DND-41 (cell line): ENCODE measurements at regions not wholly inside any gene's neighbourhood (a gene's known extent, or its start where the extent isn't known, plus 50 kb on each side); places are given as distances from the start of the nearest gene placed in this dataset.
A peak's percentile ranks its signal among the peaks of the same experiment; 100 is the strongest.

ENCODE experiments used
- ATAC-seq: fragments of 200-7000 bp; cut with Tn5 transposase; 3 replicates; pipeline ENCODE4 v1.9.1; 2021; ENCODE audit warnings: low read depth; ENCODE audit not compliant: insufficient read depth
- DNase-seq: peaks from one replicate; pipeline ENCODE4 v3.0.0-alpha.2; 2020
- H2AFZ ChIP-seq: 2 replicates; pipeline ENCODE4 v1.6.0; 2012; ENCODE audit warnings: low read depth, low read length
- H3K27ac ChIP-seq: 2 replicates; pipeline ENCODE4 v1.5.1; 2012; ENCODE audit warnings: low read length, inconsistent platforms
- H3K27me3 ChIP-seq: fragments of 200-600 bp; sonication (generic); 2 replicates; pipeline ENCODE4 v1.6.0; 2012; ENCODE audit warnings: low read length, mild to moderate bottlenecking, inconsistent platforms; ENCODE audit not compliant: insufficient read depth, poor library complexity
- H3K36me3 ChIP-seq: 2 replicates; pipeline ENCODE4 v1.5.1; 2012; ENCODE audit warnings: low read length, inconsistent platforms; ENCODE audit not compliant: insufficient read depth
- H3K4me1 ChIP-seq: 2 replicates; pipeline ENCODE4 v1.5.1; 2012; ENCODE audit warnings: mild to moderate bottlenecking, low read length; ENCODE audit not compliant: insufficient read depth
- H3K4me2 ChIP-seq: 2 replicates; pipeline ENCODE4 v1.6.0; 2012; ENCODE audit warnings: mild to moderate bottlenecking, moderate library complexity, low read length, inconsistent platforms; ENCODE audit not compliant: insufficient read depth
- H3K4me3 ChIP-seq, 2 experiments: fragments of 200-600 bp in 1 of 2; shearing (Covaris generic) in 1 of 2; 2 replicates each; pipeline ENCODE4 v1.5.1; 2012 to 2016; ENCODE audit warnings: inconsistent platforms in 2 of 2, low read length in 2 of 2, mild to moderate bottlenecking in 2 of 2, low read depth in 1 of 2, moderate library complexity in 1 of 2
- H3K79me2 ChIP-seq: 2 replicates; pipeline ENCODE4 v1.6.0; 2012; ENCODE audit warnings: low read length, inconsistent platforms; ENCODE audit not compliant: insufficient read depth
- H3K9ac ChIP-seq: 2 replicates; pipeline ENCODE4 v1.6.0; 2012; ENCODE audit warnings: low read depth, mild to moderate bottlenecking, inconsistent platforms, low read length, moderate library complexity
- H3K9me3 ChIP-seq: 2 replicates; pipeline ENCODE4 v1.5.1; 2012; ENCODE audit warnings: low read length, moderate library complexity, mild to moderate bottlenecking, inconsistent platforms; ENCODE audit not compliant: insufficient read depth, severe bottlenecking
- H4K20me1 ChIP-seq: 2 replicates; pipeline ENCODE4 v1.6.0; 2012; ENCODE audit warnings: low read length; ENCODE audit not compliant: insufficient read depth
- EZH2 ChIP-seq: IDR thresholded peaks from 3 replicates; pipeline ENCODE4 v1.6.1; 2012; ENCODE audit warnings: borderline replicate concordance, low read depth, mild to moderate bottlenecking, moderate library complexity, low read length, inconsistent platforms; ENCODE audit not compliant: severe bottlenecking
- TF ChIP-seq, protein P1 (sequence below): IDR thresholded peaks from 2 replicates; pipeline ENCODE4 v1.5.1; 2012; ENCODE audit warnings: borderline replicate concordance, low read length, moderate library complexity, mild to moderate bottlenecking; ENCODE audit not compliant: poor library complexity, severe bottlenecking; ENCODE audit errors: extremely low read depth

DNA sequence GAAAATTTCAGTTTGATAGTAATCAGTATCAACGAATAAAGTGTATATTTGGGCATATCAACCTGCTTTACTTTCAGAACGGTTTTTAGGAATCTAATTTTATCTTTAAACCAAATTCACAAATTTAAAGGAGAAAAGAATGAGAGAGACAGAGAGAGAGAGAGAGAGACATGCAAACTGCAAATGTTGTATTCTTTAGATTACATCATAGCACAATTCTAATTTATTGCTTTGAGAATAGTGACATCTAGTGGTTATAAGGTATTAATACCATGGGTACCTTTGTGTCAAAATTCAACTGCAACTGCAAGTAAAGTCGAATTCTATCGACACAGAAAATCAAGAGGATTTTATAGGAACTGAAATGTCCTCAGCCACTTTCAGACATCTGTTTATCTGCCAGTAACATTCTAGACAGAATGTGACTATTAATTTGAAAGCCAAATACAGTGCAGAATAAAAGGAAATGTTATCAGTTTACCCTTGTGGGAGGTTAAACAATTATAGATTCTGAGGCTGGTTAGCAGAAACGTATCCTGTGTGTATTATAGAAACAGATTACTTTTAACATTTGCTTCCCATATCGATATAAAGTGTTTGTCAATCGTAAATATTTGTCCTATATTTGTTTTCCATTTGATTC is 529.8 kb upstream of the VRK2 start:
- Histone ChIP-seq H4K20me1 (no peaks in the 10 kb centered on the region), H3K9ac (no peak overlapping the region), H3K9me3 (no peaks in the 10 kb centered on the region), H2AFZ (no peak overlapping the region), H3K4me3 (no peak overlapping the region), H3K4me2 (no peak overlapping the region), H3K27me3 (no peaks in the 10 kb centered on the region), H3K36me3 (no peaks in the 10 kb centered on the region), H3K79me2 (no peaks in the 10 kb centered on the region), H3K4me1 (no peaks in the 10 kb centered on the region), H3K27ac (no peak overlapping the region)
- TF ChIP-seq, protein P1, sequence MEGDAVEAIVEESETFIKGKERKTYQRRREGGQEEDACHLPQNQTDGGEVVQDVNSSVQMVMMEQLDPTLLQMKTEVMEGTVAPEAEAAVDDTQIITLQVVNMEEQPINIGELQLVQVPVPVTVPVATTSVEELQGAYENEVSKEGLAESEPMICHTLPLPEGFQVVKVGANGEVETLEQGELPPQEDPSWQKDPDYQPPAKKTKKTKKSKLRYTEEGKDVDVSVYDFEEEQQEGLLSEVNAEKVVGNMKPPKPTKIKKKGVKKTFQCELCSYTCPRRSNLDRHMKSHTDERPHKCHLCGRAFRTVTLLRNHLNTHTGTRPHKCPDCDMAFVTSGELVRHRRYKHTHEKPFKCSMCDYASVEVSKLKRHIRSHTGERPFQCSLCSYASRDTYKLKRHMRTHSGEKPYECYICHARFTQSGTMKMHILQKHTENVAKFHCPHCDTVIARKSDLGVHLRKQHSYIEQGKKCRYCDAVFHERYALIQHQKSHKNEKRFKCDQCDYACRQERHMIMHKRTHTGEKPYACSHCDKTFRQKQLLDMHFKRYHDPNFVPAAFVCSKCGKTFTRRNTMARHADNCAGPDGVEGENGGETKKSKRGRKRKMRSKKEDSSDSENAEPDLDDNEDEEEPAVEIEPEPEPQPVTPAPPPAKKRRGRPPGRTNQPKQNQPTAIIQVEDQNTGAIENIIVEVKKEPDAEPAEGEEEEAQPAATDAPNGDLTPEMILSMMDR: peak; percentile 77
- TF ChIP-seq EZH2: no peak
- peak; percentile 74 for ATAC-seq
- DNase-seq: no peak

DNA sequence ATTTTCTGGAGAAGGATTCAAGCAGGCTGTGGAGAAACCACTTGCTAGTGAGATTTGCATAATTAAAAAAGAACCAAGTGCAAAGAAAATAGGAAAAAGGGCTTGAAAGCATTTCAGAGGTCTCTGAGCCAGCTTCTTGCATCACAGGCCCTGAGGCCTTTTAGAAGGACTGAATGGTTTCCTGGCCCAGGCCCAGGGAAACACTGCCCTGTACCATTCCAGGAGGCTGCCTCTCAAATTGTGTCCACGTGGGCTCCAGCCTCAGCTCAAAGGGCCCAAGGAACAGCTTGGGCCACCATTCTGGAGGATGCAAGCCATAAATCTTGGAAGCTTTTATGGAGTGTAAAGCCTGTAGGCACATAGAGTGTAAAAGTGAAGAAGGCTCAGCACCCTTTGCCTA is 523.3 kb upstream of the VRK2 start:
- H4K20me1 ChIP-seq: no peaks in the 10 kb centered on the region
- no peaks in the 10 kb centered on the region for H3K9me3 ChIP-seq
- no peaks in the 10 kb centered on the region for H3K79me2 ChIP-seq
- H3K36me3 ChIP-seq: no peaks in the 10 kb centered on the region
- no peak overlapping the region for H3K4me2 ChIP-seq
- no peak overlapping the region for H2AFZ ChIP-seq
- no peak overlapping the region for H3K9ac ChIP-seq
- no peaks in the 10 kb centered on the region for H3K27me3 ChIP-seq
- ATAC-seq (no peak), DNase-seq (no peak)
- TF ChIP-seq, protein P1: no peak
- TF ChIP-seq EZH2: no peak
- H3K27ac ChIP-seq: no peak overlapping the region
- H3K4me1 ChIP-seq: no peaks in the 10 kb centered on the region
- H3K4me3 ChIP-seq: no peak overlapping the region

DNA sequence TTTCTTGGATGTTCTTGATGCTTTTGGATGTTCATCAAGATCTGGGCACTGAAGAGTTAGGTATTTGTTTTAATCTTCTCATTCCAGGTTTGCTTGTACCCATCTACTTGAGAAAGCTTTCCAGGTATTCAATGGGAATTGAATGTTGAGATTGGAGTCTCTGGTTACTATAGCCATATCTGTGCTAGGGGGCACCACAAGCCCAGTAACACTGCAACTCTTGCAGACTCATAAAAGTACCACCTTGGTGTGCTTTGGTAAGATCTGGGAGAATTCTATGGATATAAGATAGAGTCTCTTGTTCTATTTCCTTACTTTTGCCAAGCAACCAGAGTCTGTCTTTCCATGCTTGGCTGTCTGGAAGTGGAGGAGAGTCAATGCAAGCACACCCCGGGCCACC is 518.9 kb upstream of the VRK2 start:
- Histone ChIP-seq H3K4me2 (no peak overlapping the region), H3K4me3 (no peak overlapping the region)
- no peak for ATAC-seq

More for the DNA sequence above, 518.9 kb upstream of the VRK2 start:
- Histone ChIP-seq H3K9me3 (no peaks in the 10 kb centered on the region), H3K36me3 (no peaks in the 10 kb centered on the region), H3K9ac (no peak overlapping the region), H3K27me3 (no peaks in the 10 kb centered on the region), H3K4me1 (no peaks in the 10 kb centered on the region), H4K20me1 (no peaks in the 10 kb centered on the region), H3K79me2 (no peaks in the 10 kb centered on the region), H2AFZ (no peak overlapping the region), H3K27ac (no peak overlapping the region)
- no peak for TF ChIP-seq EZH2
- TF ChIP-seq, protein P1: no peak
- DNase-seq: no peak
